HG03060 (cell line): ENCODE measurements at regions not wholly inside any gene's neighbourhood (a gene's known extent, or its start where the extent isn't known, plus 50 kb on each side); places are given as distances from the start of the nearest gene placed in this dataset.

Experiments
- ATAC-seq: cut with Tn5 transposase; IDR thresholded peaks from one replicate; pipeline ENCODE4 v1.9.1; 2021; ENCODE audit warnings: low read depth, moderate number of reproducible peaks; ENCODE audit not compliant: unreplicated experiment

GRCh38 chr13:103542648-103543047 lies 476.4 kb upstream of the SLC10A2 start:
- no peak for ATAC-seq

- ATAC-seq, result no peak
These were observed 474.2 kb upstream of the SLC10A2 start for GRCh38 chr13:103540382-103540765.

GRCh38 chr13:103539721-103540381 lies 473.6 kb upstream of the SLC10A2 start:
- ATAC-seq, result no peak

DNA sequence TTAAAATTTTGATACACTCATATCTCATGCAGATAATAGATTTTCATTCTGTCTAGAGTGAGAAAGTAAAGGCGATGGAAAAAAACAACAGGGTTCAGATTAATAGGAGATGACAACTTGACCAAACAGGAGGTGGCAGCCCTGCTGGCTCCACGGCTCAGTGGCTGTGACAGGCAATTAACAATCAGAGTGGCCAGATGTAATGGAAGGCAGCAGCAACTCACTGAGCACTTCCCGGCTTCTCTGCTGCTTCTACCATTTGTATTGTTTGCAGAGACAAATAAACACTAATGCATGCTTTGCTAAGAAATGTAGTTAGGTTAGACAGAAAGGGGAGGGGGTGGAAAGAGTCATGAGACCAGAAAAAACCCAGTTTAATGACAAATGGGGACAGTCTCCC lies 473.0 kb upstream of the SLC10A2 start:
- ATAC-seq, result no peak

DNA sequence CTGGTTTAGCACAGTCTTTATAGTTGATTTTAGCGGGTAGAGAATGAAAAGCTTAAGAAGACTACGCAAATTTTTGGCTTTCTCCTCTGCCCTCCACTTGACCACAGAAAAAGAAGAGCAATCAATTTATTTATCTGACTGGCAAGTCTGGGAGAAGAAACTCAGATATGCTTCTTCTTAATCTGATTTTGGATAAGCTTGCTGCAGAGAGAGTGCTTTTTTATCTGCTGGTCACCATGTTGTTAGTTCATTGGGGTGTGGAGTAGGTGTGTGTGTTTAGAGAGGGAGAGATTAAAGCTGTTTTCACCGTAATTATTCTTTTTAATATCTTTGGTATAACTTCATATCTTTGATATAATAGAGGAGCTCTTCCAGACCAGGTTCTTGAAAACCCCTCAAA lies 471.4 kb upstream of the SLC10A2 start:
- ATAC-seq, result no peak

- ATAC-seq, result no peak
These were observed 465.1 kb upstream of the SLC10A2 start for GRCh38 chr13:103531278-103531677.

DNA sequence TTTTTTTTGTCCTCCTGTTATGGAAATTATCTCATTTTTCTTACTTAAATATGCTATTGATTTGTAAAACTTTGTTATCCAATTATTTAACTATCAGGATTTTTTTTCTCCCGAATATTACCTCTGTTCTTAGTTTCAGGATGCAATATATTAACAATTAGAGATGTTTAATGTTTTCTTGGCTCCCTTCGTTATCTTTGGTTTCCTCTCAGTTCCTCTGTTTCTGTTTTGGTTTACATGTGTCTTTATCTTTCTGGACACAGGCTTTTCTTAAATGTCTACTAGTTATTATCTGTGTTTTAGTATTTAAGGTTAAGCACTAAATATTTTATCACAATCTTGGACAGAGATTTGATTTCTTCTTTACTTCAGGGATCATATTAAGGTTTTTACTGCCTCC lies 462.2 kb upstream of the SLC10A2 start:
- ATAC-seq, result no peak

- ATAC-seq, result no peak
These were observed 459.3 kb upstream of the SLC10A2 start for GRCh38 chr13:103525530-103525929.

GRCh38 chr13:103523858-103524257 lies 457.6 kb upstream of the SLC10A2 start:
- no peak for ATAC-seq

- no peak for ATAC-seq
These were observed 455.3 kb upstream of the SLC10A2 start for GRCh38 chr13:103521532-103521931.

GRCh38 chr13:103517768-103518102 lies 451.5 kb upstream of the SLC10A2 start:
- ATAC-seq, result no peak

- ATAC-seq, result peak; percentile 85
These were observed 451.0 kb upstream of the SLC10A2 start for GRCh38 chr13:103517066-103517767.

DNA sequence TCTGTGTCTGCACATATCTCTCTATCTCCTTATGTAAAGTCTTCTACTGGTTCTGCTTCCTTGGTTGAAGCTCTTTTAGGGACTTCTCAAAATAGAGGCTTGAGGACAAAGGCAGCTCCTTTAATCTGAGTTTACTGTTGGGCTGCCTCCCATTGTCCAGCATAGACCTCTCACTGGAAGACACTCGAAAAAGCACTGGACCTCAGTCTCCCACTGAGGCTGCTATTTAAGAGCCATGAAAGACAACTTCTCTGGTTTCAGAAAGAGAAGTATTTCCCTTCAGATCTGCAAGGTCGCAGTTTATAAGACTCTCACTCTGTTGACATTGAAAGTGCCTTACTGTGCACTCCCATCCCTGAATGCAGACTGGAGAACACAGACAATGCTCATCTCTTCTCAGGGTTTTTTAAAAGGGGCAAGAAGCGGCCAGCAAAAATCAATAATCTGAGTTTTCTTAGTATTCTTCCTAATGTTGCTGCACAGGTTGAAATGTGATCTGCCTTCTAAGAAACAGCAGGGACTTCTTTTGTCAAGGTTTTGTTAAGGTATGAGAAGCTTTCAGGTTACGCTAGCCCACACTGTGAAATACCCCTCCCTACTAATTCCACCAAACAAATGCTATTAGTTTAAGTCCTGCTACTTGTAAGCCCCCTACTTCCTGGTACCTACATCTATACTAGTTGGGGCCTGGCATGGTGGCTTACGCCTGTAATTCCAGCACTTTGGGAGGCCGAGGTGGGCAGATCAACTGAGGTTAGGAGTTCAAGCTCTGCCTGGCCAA lies 450.0 kb upstream of the SLC10A2 start:
- no peak for ATAC-seq

GRCh38 chr13:103515410-103515809 lies 449.2 kb upstream of the SLC10A2 start:
- ATAC-seq, result no peak

DNA sequence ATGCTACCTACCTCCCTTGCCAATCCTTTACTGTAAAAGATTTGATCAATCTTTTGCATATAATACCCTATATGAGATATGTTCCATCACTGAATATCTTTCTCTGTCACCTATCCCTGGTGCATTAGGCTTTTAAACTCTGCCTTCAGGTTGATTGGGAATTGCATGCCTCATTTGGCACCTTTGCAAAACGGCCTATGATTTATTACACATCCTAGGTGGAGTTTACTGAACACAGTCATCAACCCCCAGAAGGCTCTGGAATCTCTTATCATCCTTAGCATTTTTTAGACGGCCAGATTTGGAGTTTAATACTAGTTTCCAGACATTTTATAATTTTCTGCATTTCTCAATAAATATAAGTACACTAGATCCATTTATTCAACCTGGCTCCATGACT lies 448.4 kb upstream of the SLC10A2 start:
- no peak for ATAC-seq

GRCh38 chr13:103514188-103514587 lies 448.0 kb upstream of the SLC10A2 start:
- no peak for ATAC-seq

- ATAC-seq, result no peak
These were observed 443.9 kb upstream of the SLC10A2 start for GRCh38 chr13:103510007-103510535.

- ATAC-seq, result no peak
These were observed 431.2 kb upstream of the SLC10A2 start for GRCh38 chr13:103497404-103497803.

- ATAC-seq, result no peak
These were observed 421.6 kb upstream of the SLC10A2 start for GRCh38 chr13:103487841-103488240.

GRCh38 chr13:103473081-103473480 lies 406.9 kb upstream of the SLC10A2 start:
- ATAC-seq, result no peak

DNA sequence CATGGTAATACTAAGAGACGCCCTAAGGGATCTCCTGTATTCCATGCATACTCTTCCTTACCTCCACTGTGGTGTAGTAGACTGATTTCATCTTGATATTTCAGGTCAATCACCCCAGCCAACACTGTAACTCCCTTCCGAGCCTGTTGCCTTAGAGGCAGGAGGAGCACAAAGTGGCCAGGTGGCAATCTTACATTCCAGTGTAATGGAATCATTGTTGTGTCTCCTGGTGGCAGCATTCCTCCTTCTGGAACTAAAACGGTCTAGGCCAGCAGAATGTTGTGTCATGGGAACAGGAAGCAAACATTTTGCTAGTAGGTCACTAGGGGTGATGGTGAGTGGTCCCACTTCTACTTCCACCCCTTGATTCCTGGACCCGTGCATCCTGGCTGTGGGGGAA lies 405.7 kb upstream of the SLC10A2 start:
- no peak for ATAC-seq
